K562 (cell line): ENCODE measurements at regions not wholly inside any gene's neighbourhood (a gene's known extent, or its start where the extent isn't known, plus 50 kb on each side); places are given as distances from the start of the nearest gene placed in this dataset.
"Not testable (repeated sequence)": the region's sequence is repeated elsewhere in the genome, so short reads cannot be mapped to it uniquely, and the experiment has no call there.

Experiments
- CTCF ChIP-seq, 3 experiments: IDR thresholded peaks in 2 of 3; conservative IDR thresholded peaks in 1 of 3; 2 replicates each; pipeline ENCODE4 v1.5.1; 2011 to 2012; ENCODE audit warnings: low read length in 3 of 3, mild to moderate bottlenecking in 3 of 3, control low read depth in 2 of 3, improper control_type of control experiment in 1 of 3, inconsistent platforms in 1 of 3, low read depth in 1 of 3, mixed read lengths in 1 of 3, moderate library complexity in 1 of 3; ENCODE audit not compliant: insufficient read depth in 2 of 3
- HDAC1 ChIP-seq, 2 experiments: fragments of 450-650 bp; IDR thresholded peaks; 2 replicates each; pipeline ENCODE4 v1.6.1; 2016 to 2017; ENCODE audit warnings: inconsistent platforms in 1 of 2, mild to moderate bottlenecking in 1 of 2, moderate library complexity in 1 of 2
- KLF13 ChIP-seq: fragments of 450-650 bp; IDR thresholded peaks from 2 replicates; pipeline ENCODE4 v1.6.1; 2016; ENCODE audit warnings: missing genetic modification characterization, low read depth, mild to moderate bottlenecking, missing compliant biosample characterization, moderate library complexity, borderline replicate concordance
- MAFG ChIP-seq: fragments of 450-650 bp; conservative IDR thresholded peaks from 2 replicates; pipeline ENCODE4 v1.6.1; 2016; ENCODE audit warnings: missing genetic modification characterization, missing compliant biosample characterization
- NCOA4 ChIP-seq: fragments of 450-650 bp; IDR thresholded peaks from 2 replicates; pipeline ENCODE4 v1.6.1; 2018; ENCODE audit warnings: mild to moderate bottlenecking; ENCODE audit not compliant: partially characterized antibody
- RAD21 ChIP-seq, 2 experiments: fragments of 250-450 bp in 1 of 2; fragments of 450-650 bp in 1 of 2; sonication (Bioruptor Pico) in 1 of 2; formaldehyde crosslinking in 1 of 2; IDR thresholded peaks in 1 of 2; conservative IDR thresholded peaks in 1 of 2; 2 replicates each; pipeline versions ENCODE4 v1.4.0 to v1.8.0; 2020 to 2022; ENCODE audit warnings: mild to moderate bottlenecking in 2 of 2, moderate library complexity in 1 of 2
- STAT5A ChIP-seq: IDR thresholded peaks from 2 replicates; pipeline ENCODE4 v1.6.1; 2012; ENCODE audit warnings: low read length, inconsistent platforms, borderline replicate concordance
- THAP7 ChIP-seq: fragments of 250-450 bp; sonication (Bioruptor Pico); IDR thresholded peaks from 2 replicates; pipeline ENCODE4 v1.5.0; 2021
- TSHZ1 ChIP-seq: fragments of 250-450 bp; sonication (Bioruptor Pico); IDR thresholded peaks from 2 replicates; pipeline ENCODE4 v1.4.0; 2020; ENCODE audit warnings: mild to moderate bottlenecking, moderate library complexity
- XRCC4 ChIP-seq: IDR thresholded peaks from one replicate; pipeline ENCODE4 v1.6.1; 2011; ENCODE audit not compliant: insufficient read depth, insufficient read length; ENCODE audit errors: extremely low read depth
- YY1 ChIP-seq, 3 experiments: IDR thresholded peaks; 2 replicates each; pipeline ENCODE4 v1.6.1; 2011; ENCODE audit warnings: low read length in 2 of 3, mild to moderate bottlenecking in 2 of 3, moderate library complexity in 2 of 3, borderline replicate concordance in 1 of 3, control low read depth in 1 of 3, low read depth in 1 of 3; ENCODE audit not compliant: insufficient read depth in 3 of 3, insufficient replicate concordance in 2 of 3, control insufficient read depth in 1 of 3, insufficient read length in 1 of 3; ENCODE audit errors: extremely low read depth in 1 of 3
- TF ChIP-seq, protein P1 (sequence below), 2 experiments: fragments of 450-650 bp in 1 of 2; sonication (generic) in 1 of 2; formaldehyde crosslinking in 1 of 2; IDR thresholded peaks in 1 of 2; conservative IDR thresholded peaks in 1 of 2; 2 replicates each; pipeline versions ENCODE4 v1.6.1 to v1.8.1; 2016 to 2023; ENCODE audit warnings: mild to moderate bottlenecking in 2 of 2, moderate library complexity in 2 of 2, inconsistent platforms in 1 of 2, missing genetic modification reagents in 1 of 2
- TF ChIP-seq, protein P2 (sequence below), 2 experiments: fragments of 200-800 bp in 1 of 2; sonication (Bioruptor generic) in 1 of 2; sonication (generic) in 1 of 2; formaldehyde crosslinking in 1 of 2; IDR thresholded peaks in 1 of 2; conservative IDR thresholded peaks in 1 of 2; 2 replicates each; pipeline versions ENCODE4 v1.5.0 to v1.6.1; 2016 to 2020; ENCODE audit warnings: missing compliant biosample characterization in 1 of 2, missing genetic modification characterization in 1 of 2, missing genetic modification reagents in 1 of 2

- TF ChIP-seq, protein P1, sequence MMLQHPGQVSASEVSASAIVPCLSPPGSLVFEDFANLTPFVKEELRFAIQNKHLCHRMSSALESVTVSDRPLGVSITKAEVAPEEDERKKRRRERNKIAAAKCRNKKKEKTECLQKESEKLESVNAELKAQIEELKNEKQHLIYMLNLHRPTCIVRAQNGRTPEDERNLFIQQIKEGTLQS (IDR thresholded peaks at IDR 0.05) = not testable (repeated sequence)
- TF ChIP-seq, protein P1 (CRISPR knock-in tag; conservative IDR thresholded peaks at IDR 0.05) = not testable (repeated sequence)
- not testable (repeated sequence) for TF ChIP-seq STAT5A; KLF13 (tag); MAFG (tag); YY1 (IDR thresholded peaks at IDR 0.05; ENCODE audit: borderline replicate concordance in 1 of 3, control insufficient read depth in 1 of 3, extremely low read depth in 1 of 3, insufficient read depth in 3 of 3, insufficient read length in 1 of 3, insufficient replicate concordance in 2 of 3, low read depth in 1 of 3, low read length in 2 of 3); NCOA4; HDAC1 (IDR thresholded peaks at IDR 0.05); XRCC4; RAD21 (CRISPR knock-in tag; conservative IDR thresholded peaks at IDR 0.05 in 1 of 2, IDR thresholded peaks at IDR 0.05 in 1 of 2); TSHZ1 (CRISPR knock-in tag); CTCF (IDR thresholded peaks at IDR 0.05 in 2 of 3, conservative IDR thresholded peaks at IDR 0.05 in 1 of 3; ENCODE audit: insufficient read depth in 2 of 3, low read depth in 1 of 3, low read length in 3 of 3); THAP7 (CRISPR knock-in tag)
- TF ChIP-seq, protein P2, sequence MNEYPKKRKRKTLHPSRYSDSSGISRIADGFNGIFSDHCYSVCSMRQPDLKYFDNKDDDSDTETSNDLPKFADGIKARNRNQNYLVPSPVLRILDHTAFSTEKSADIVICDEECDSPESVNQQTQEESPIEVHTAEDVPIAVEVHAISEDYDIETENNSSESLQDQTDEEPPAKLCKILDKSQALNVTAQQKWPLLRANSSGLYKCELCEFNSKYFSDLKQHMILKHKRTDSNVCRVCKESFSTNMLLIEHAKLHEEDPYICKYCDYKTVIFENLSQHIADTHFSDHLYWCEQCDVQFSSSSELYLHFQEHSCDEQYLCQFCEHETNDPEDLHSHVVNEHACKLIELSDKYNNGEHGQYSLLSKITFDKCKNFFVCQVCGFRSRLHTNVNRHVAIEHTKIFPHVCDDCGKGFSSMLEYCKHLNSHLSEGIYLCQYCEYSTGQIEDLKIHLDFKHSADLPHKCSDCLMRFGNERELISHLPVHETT (CRISPR knock-in tag; conservative IDR thresholded peaks at IDR 0.05 in 1 of 2, IDR thresholded peaks at IDR 0.05 in 1 of 2) = not testable (repeated sequence)
Measured at GRCh38 chr4:148533851-148534250, 91.6 kb upstream of the NR3C2 start.
